Loucy (cell line): ENCODE measurements at regions not wholly inside any gene's neighbourhood (a gene's known extent, or its start where the extent isn't known, plus 50 kb on each side); places are given as distances from the start of the nearest gene placed in this dataset.

Experiments
- H2AFZ ChIP-seq: fragments of 200-600 bp; sonication (generic); 2 replicates; pipeline ENCODE4 v1.6.0; 2016; ENCODE audit warnings: antibody characterized with exemption, mild to moderate bottlenecking, low read length, moderate library complexity
- H3F3A ChIP-seq: fragments of 200-600 bp; 2 replicates; pipeline ENCODE4 v1.6.0; 2016; ENCODE audit warnings: antibody characterized with exemption, low read depth, mild to moderate bottlenecking
- H3K27me3 ChIP-seq: fragments of 200-600 bp; sonication (generic); 2 replicates; pipeline ENCODE4 v1.6.1; 2014; ENCODE audit warnings: low read length, mild to moderate bottlenecking; ENCODE audit not compliant: insufficient read depth, poor library complexity, severe bottlenecking
- H3K36me3 ChIP-seq: fragments of 200-600 bp; sonication (generic); 2 replicates; pipeline ENCODE4 v1.6.1; 2016; ENCODE audit warnings: low read length; ENCODE audit not compliant: insufficient read depth
- H3K4me1 ChIP-seq: fragments of 200-600 bp; sonication (generic); 2 replicates; pipeline ENCODE4 v1.5.1; 2014; ENCODE audit warnings: low read length, mild to moderate bottlenecking; ENCODE audit not compliant: insufficient read depth, poor library complexity, severe bottlenecking
- H3K4me2 ChIP-seq: fragments of 200-600 bp; sonication (generic); 2 replicates; pipeline ENCODE4 v1.6.0; 2014; ENCODE audit warnings: antibody characterized with exemption, low read length, low read depth, mild to moderate bottlenecking; ENCODE audit not compliant: poor library complexity, severe bottlenecking
- H3K4me3 ChIP-seq: fragments of 200-600 bp; sonication (generic); 2 replicates; pipeline ENCODE4 v1.5.1; 2014; ENCODE audit warnings: low read length, mild to moderate bottlenecking, mixed read lengths; ENCODE audit not compliant: poor library complexity, severe bottlenecking
- H3K79me2 ChIP-seq: fragments of 200-600 bp; sonication (generic); 2 replicates; pipeline ENCODE4 v1.6.1; 2014; ENCODE audit warnings: low read length; ENCODE audit not compliant: insufficient read depth
- H3K9ac ChIP-seq: fragments of 200-600 bp; sonication (generic); 2 replicates; pipeline ENCODE4 v1.6.0; 2014; ENCODE audit warnings: mild to moderate bottlenecking, low read depth, low read length, moderate library complexity; ENCODE audit not compliant: poor library complexity, severe bottlenecking
- H3K9me2 ChIP-seq: fragments of 200-600 bp; sonication (generic); replicated peaks from 2 replicates; pipeline ENCODE4 v1.6.1; 2016; ENCODE audit warnings: low read depth, low read length, mixed read lengths
- H3K9me3 ChIP-seq: fragments of 200-600 bp; sonication (generic); 2 replicates; pipeline ENCODE4 v1.6.1; 2014; ENCODE audit warnings: mild to moderate bottlenecking, antibody characterized with exemption, low read length, low read depth; ENCODE audit not compliant: insufficient read depth
- H4K20me1 ChIP-seq: fragments of 200-600 bp; sonication (generic); 2 replicates; pipeline ENCODE4 v1.6.0; 2014; ENCODE audit warnings: antibody characterized with exemption, low read length, mild to moderate bottlenecking; ENCODE audit not compliant: insufficient read depth, poor library complexity, severe bottlenecking
- CTCF ChIP-seq: fragments of 200-600 bp; sonication (generic); conservative IDR thresholded peaks from 2 replicates; pipeline ENCODE4 v1.5.1; 2014; ENCODE audit warnings: mild to moderate bottlenecking, antibody characterized with exemption, low read length
- EZH2phosphoT487 ChIP-seq: fragments of 200-600 bp; IDR thresholded peaks from 2 replicates; pipeline ENCODE4 v1.6.1; 2018; ENCODE audit warnings: antibody characterized with exemption, mild to moderate bottlenecking, moderate library complexity, borderline replicate concordance

- Histone ChIP-seq H3K4me1 (no peaks in the 10 kb centered on the region), H4K20me1 (no peaks in the 10 kb centered on the region), H3F3A (no peaks in the 10 kb centered on the region), H3K79me2 (no peaks in the 10 kb centered on the region), H2AFZ (no peak overlapping the region), H3K4me2 (no peak overlapping the region), H3K4me3 (no peak overlapping the region), H3K9ac (no peak overlapping the region), H3K27me3 (no peaks in the 10 kb centered on the region), H3K9me3 (no peaks in the 10 kb centered on the region), H3K9me2 (no peaks in the 10 kb centered on the region), H3K36me3 (no peaks in the 10 kb centered on the region)
- TF ChIP-seq EZH2phosphoT487 (no peak), CTCF (no peak)
Observed at GRCh38 chr15:47184908-47185801, 532.1 kb upstream of the SEMA6D start.

DNA sequence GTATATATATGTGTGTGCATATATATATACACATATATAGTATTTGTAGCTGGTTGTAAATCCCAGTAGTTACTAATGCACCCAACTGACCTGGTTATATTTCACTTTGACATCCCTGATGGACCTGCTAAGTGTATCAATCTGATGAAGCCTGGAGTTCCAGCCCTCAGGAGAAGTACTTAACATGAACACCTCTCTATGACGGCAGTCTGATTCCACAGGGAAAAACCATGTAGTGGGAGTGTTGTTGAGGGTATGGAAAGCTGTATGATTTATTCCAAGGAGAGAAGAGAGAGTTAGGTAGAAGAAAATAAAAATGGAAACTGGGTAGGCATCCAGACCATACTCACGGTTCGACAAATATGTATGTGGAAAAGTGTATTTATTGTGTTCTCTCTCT lies 531.2 kb upstream of the SEMA6D start:
- Histone ChIP-seq H3K4me2 (no peak overlapping the region), H3F3A (no peaks in the 10 kb centered on the region), H3K9me2 (no peaks in the 10 kb centered on the region), H3K36me3 (no peaks in the 10 kb centered on the region), H3K4me1 (no peaks in the 10 kb centered on the region), H3K4me3 (no peak overlapping the region), H3K9ac (no peak overlapping the region), H3K79me2 (no peaks in the 10 kb centered on the region), H4K20me1 (no peaks in the 10 kb centered on the region), H3K9me3 (no peaks in the 10 kb centered on the region), H3K27me3 (no peaks in the 10 kb centered on the region), H2AFZ (no peak overlapping the region)
- TF ChIP-seq EZH2phosphoT487, result no peak
- TF ChIP-seq CTCF, result no peak

GRCh38 chr15:47188758-47189507 lies 528.4 kb upstream of the SEMA6D start:
- no peak overlapping the region for H3K9ac ChIP-seq
- H3K27me3 ChIP-seq, result no peaks in the 10 kb centered on the region
- H3K9me2 ChIP-seq, result no peaks in the 10 kb centered on the region
- no peaks in the 10 kb centered on the region for H3K36me3 ChIP-seq
- no peak for TF ChIP-seq EZH2phosphoT487
- no peak for TF ChIP-seq CTCF
- H3K4me3 ChIP-seq, result no peak overlapping the region
- no peaks in the 10 kb centered on the region for H4K20me1 ChIP-seq
- no peak overlapping the region for H2AFZ ChIP-seq
- H3K9me3 ChIP-seq, result no peaks in the 10 kb centered on the region
- H3K4me1 ChIP-seq, result no peaks in the 10 kb centered on the region
- no peaks in the 10 kb centered on the region for H3K79me2 ChIP-seq
- H3K4me2 ChIP-seq, result no peak overlapping the region
- H3F3A ChIP-seq, result no peaks in the 10 kb centered on the region
